Adrenal gland (tissue), 5 donors: ENCODE measurements at regions not wholly inside any gene's neighbourhood (a gene's known extent, or its start where the extent isn't known, plus 50 kb on each side); places are given as distances from the start of the nearest gene placed in this dataset.

Experiments
- POLR2A ChIP-seq, 2 donors: fragments of 450-650 bp; IDR thresholded peaks; one replicate each; pipeline ENCODE4 v1.6.1; 2017; ENCODE audit warnings: antibody characterized with exemption in 2 of 2, mild to moderate bottlenecking in 2 of 2, moderate library complexity in 1 of 2
- TF ChIP-seq, protein P1 (sequence below), 6 experiments: fragments of 450-650 bp in 4 of 6; fragments of 200-600 bp in 2 of 6; sonication (generic) in 1 of 6; IDR thresholded peaks; 1 replicate in 5 of 6; 2 replicates in 1 of 6; pipeline versions ENCODE4 v1.5.1 to v1.8.0; 2016 to 2021; ENCODE audit warnings: antibody characterized with exemption in 6 of 6, mild to moderate bottlenecking in 2 of 6, moderate library complexity in 1 of 6
- donor health status: DM: no; HTN: no; CAD: no.

DNA sequence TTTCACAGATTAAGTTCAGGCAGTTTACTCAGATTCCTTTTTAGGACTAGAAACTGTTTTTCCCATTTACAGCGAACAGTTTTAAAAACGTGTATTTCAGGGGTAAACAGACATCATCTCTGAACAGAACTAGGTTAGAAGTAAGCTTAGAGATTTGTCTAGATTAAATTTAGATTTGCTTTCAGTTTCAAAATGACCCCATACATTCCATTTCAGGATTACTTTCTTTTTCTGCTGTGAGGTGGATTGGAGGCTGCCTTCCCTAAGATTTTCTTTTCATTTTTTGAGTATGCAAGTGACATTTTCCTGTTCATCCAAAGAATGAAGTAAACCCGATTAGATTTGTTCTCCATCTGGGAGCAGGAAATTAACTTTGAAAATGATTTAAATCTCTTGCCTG lies 747.2 kb downstream of the KHDRBS2 start:
- TF ChIP-seq, protein P1, sequence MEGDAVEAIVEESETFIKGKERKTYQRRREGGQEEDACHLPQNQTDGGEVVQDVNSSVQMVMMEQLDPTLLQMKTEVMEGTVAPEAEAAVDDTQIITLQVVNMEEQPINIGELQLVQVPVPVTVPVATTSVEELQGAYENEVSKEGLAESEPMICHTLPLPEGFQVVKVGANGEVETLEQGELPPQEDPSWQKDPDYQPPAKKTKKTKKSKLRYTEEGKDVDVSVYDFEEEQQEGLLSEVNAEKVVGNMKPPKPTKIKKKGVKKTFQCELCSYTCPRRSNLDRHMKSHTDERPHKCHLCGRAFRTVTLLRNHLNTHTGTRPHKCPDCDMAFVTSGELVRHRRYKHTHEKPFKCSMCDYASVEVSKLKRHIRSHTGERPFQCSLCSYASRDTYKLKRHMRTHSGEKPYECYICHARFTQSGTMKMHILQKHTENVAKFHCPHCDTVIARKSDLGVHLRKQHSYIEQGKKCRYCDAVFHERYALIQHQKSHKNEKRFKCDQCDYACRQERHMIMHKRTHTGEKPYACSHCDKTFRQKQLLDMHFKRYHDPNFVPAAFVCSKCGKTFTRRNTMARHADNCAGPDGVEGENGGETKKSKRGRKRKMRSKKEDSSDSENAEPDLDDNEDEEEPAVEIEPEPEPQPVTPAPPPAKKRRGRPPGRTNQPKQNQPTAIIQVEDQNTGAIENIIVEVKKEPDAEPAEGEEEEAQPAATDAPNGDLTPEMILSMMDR (IDR thresholded peaks at IDR 0.05), result no peak
- TF ChIP-seq POLR2A (IDR thresholded peaks at IDR 0.05), result no peak
